ENCODE measurements at regions not wholly inside any gene's neighbourhood (a gene's known extent, or its start where the extent isn't known, plus 50 kb on each side); places are given as distances from the start of the nearest gene placed in this dataset.

DNA sequence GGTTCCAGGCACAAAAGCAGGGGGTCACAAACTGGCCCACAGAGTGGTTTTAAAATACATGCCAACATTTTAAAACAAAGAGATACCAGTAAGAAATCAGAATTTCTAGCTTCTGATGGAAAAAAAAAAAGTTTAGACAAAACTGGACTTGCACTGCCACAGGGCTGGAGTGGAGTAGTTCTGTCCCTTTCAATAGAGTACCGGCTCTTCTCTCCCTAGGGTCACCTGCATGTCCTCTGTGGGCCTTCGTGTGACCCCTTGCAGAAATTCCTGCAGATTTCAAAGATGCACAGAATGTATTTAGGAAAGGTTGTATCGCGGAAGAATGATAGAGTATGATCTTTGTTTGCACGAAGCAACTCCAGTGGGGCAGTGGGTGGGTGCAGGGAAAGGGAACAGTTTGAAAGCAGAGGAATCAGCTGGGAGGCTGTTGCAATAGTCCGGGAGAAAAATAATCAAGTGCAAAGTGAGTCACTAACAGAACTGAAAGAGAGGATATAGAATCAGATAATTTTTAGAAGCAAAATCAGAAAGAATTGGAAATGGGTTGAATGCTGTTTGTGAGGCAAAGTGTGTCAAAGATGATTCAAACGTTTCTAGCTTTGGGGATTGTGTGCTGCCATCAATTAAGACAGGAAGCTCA lies 97.3 kb upstream of the STXBP5 start:
- WGBS, 3 donors = 70 to 72% (median 71%) methylated on average over 7 of the region's 7 CpGs
- no peak overlapping the region for H3K4me3 ChIP-seq
- intact Hi-C loops (cut with DNase I) = no loop called here

DNA sequence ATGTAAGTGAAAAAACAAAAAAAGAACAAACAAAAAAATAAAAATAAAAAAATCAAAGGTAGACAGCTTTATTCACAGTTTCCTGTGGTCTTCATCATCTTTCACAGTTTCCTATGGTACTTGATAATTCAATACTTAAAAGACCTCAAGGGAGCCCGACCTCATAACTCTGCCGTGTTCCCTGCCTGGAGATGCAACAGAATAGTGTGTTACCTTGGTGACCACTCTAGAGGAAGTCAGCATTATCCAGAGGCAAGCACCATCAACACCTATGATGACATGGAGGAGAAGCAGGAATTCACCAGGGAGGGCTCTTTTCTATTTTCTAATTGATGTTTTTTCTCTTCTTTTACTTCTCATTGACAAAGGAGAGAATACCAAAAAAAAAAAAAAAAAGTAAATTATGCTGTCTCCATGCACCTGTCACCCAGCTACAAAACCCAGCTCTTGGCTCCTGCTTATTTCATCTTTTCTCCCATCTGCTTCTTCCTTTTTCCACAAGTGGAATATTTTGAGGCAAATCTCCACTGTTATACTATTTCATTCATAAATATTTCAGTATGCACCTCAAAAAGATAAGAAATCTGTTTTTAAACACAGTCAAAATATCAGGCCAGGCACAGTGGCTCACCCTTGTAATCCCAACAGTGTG lies 95.8 kb upstream of the STXBP5 start:
- no peak for DNase-seq
- H3K4me1 ChIP-seq (ENCODE audit: insufficient read depth) = no peaks in the 10 kb centered on the region
- no peak overlapping the region for H3K4me3 ChIP-seq
- intact Hi-C loops (cut with DNase I) = no loop called here
- WGBS, 3 donors = 67 to 87% (median 77%) methylated on average over 2 of the region's 2 CpGs
- no peaks in the 10 kb centered on the region for H3K27me3 ChIP-seq
- TF ChIP-seq EP300 (IDR thresholded peaks at IDR 0.05) = no peak
- TF ChIP-seq, protein P1, sequence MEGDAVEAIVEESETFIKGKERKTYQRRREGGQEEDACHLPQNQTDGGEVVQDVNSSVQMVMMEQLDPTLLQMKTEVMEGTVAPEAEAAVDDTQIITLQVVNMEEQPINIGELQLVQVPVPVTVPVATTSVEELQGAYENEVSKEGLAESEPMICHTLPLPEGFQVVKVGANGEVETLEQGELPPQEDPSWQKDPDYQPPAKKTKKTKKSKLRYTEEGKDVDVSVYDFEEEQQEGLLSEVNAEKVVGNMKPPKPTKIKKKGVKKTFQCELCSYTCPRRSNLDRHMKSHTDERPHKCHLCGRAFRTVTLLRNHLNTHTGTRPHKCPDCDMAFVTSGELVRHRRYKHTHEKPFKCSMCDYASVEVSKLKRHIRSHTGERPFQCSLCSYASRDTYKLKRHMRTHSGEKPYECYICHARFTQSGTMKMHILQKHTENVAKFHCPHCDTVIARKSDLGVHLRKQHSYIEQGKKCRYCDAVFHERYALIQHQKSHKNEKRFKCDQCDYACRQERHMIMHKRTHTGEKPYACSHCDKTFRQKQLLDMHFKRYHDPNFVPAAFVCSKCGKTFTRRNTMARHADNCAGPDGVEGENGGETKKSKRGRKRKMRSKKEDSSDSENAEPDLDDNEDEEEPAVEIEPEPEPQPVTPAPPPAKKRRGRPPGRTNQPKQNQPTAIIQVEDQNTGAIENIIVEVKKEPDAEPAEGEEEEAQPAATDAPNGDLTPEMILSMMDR (IDR thresholded peaks at IDR 0.05) = no peak
- no peak for TF ChIP-seq POLR2A (IDR thresholded peaks at IDR 0.05)
- H3K9me3 ChIP-seq = no peaks in the 10 kb centered on the region
- H3K27ac ChIP-seq = no peak overlapping the region
- H3K36me3 ChIP-seq = no peaks in the 10 kb centered on the region

More for the DNA sequence above, 97.3 kb upstream of the STXBP5 start:
- no peaks in the 10 kb centered on the region for H3K4me1 ChIP-seq (ENCODE audit: insufficient read depth)
- H3K27me3 ChIP-seq = no peaks in the 10 kb centered on the region
- no peak overlapping the region for H3K27ac ChIP-seq
- DNase-seq = no peak
- no peaks in the 10 kb centered on the region for H3K36me3 ChIP-seq
- TF ChIP-seq POLR2A (IDR thresholded peaks at IDR 0.05) = no peak
- TF ChIP-seq EP300 (IDR thresholded peaks at IDR 0.05) = no peak
- TF ChIP-seq, protein P1 (IDR thresholded peaks at IDR 0.05) = no peak
- H3K9me3 ChIP-seq = no peaks in the 10 kb centered on the region

GRCh38 chr6:147109707-147110106 lies 94.5 kb upstream of the STXBP5 start:
- Histone ChIP-seq H3K4me3 (no peak overlapping the region), H3K27me3 (no peaks in the 10 kb centered on the region), H3K9me3 (no peaks in the 10 kb centered on the region), H3K36me3 (no peaks in the 10 kb centered on the region), H3K27ac (no peak overlapping the region), H3K4me1 (ENCODE audit: insufficient read depth) (no peaks in the 10 kb centered on the region)
- TF ChIP-seq, protein P1 (IDR thresholded peaks at IDR 0.05) = no peak
- no peak for TF ChIP-seq POLR2A (IDR thresholded peaks at IDR 0.05)
- no peak for TF ChIP-seq EP300 (IDR thresholded peaks at IDR 0.05)
- no peak for DNase-seq
- intact Hi-C loops (cut with DNase I) = no loop called here
- 73 to 81% (median 75%) methylated on average over 4 of the region's 4 CpGs for WGBS, 3 donors

DNA sequence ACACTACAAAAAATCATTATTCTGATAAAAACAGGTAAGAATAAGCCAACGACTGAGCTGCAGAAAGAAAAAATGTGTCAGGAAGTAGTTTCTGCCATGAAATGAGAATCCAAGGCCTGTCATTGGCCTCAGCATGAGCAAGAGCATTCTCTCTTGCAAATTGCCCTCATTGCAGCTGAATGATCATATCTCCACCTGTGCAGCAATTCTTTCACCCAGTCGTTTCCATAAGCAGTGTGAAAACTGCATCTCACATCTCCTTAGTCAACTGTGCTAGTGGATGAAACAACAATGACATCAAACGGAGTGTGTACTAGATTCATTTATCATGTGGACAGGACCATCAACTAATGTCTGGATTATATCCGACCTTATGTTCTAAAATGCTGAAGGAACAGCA lies 88.2 kb upstream of the STXBP5 start:
- H3K27me3 ChIP-seq = no peaks in the 10 kb centered on the region
- H3K9me3 ChIP-seq = no peaks in the 10 kb centered on the region
- DNase-seq = no peak
- intact Hi-C loops (cut with DNase I) = no loop called here
- no peaks in the 10 kb centered on the region for H3K4me1 ChIP-seq (ENCODE audit: insufficient read depth)
- no peaks in the 10 kb centered on the region for H3K36me3 ChIP-seq
- no peak overlapping the region for H3K4me3 ChIP-seq
- 73 to 80% (median 79%) methylated on average over 4 of the region's 4 CpGs for WGBS, 3 donors
- no peak overlapping the region for H3K27ac ChIP-seq
- TF ChIP-seq POLR2A (IDR thresholded peaks at IDR 0.05) (no peak), EP300 (IDR thresholded peaks at IDR 0.05) (no peak)
- TF ChIP-seq, protein P1 (IDR thresholded peaks at IDR 0.05) = no peak

Measured in ovary (tissue), 7 donors.